GM23338 (cell line): ENCODE measurements at regions not wholly inside any gene's neighbourhood (a gene's known extent, or its start where the extent isn't known, plus 50 kb on each side); places are given as distances from the start of the nearest gene placed in this dataset.

Experiments
- ATAC-seq: fragments of 200-7000 bp; cut with Tn5 transposase; 3 replicates; pipeline ENCODE4 v1.9.1; 2020
- DNase-seq: peaks from one replicate; pipeline ENCODE4 v3.0.0-alpha.2; 2015; ENCODE audit warnings: low spot score
- H2AFZ ChIP-seq: fragments of 200-600 bp; sonication (generic); 2 replicates; pipeline ENCODE4 v1.8.0; 2016; ENCODE audit warnings: antibody characterized with exemption, mild to moderate bottlenecking, moderate library complexity
- H3F3A ChIP-seq: fragments of 200-600 bp; sonication (generic); replicated peaks from 2 replicates; pipeline ENCODE4 v1.8.0; 2017; ENCODE audit warnings: antibody characterized with exemption, mixed run types, low read depth
- H3K27ac ChIP-seq: fragments of 200-600 bp; sonication (generic); 2 replicates; pipeline ENCODE4 v1.6.1; 2016; ENCODE audit warnings: low read depth
- H3K27me3 ChIP-seq: fragments of 200-600 bp; sonication (generic); 2 replicates; pipeline ENCODE4 v1.8.0; 2016; ENCODE audit warnings: mild to moderate bottlenecking, mixed run types, moderate library complexity; ENCODE audit not compliant: insufficient read depth
- H3K36me3 ChIP-seq: fragments of 200-600 bp; sonication (generic); 2 replicates; pipeline ENCODE4 v1.8.0; 2016; ENCODE audit warnings: mild to moderate bottlenecking; ENCODE audit not compliant: insufficient read depth
- H3K4me1 ChIP-seq: fragments of 200-600 bp; sonication (generic); 2 replicates; pipeline ENCODE4 v1.8.0; 2016; ENCODE audit warnings: mild to moderate bottlenecking, moderate library complexity; ENCODE audit not compliant: insufficient read depth
- H3K4me2 ChIP-seq: fragments of 200-600 bp; sonication (generic); 2 replicates; pipeline ENCODE4 v1.7.1; 2017; ENCODE audit warnings: mixed run types
- H3K4me3 ChIP-seq: fragments of 200-600 bp; sonication (generic); 2 replicates; pipeline ENCODE4 v1.6.1; 2016; ENCODE audit warnings: mixed run types
- H3K79me2 ChIP-seq: fragments of 200-600 bp; sonication (generic); replicated peaks from 2 replicates; pipeline ENCODE4 v1.8.0; 2017; ENCODE audit warnings: mild to moderate bottlenecking; ENCODE audit not compliant: insufficient read depth
- H3K9me2 ChIP-seq: fragments of 200-600 bp; sonication (generic); 2 replicates; pipeline ENCODE4 v1.8.0; 2017; ENCODE audit not compliant: insufficient read depth
- H4K20me1 ChIP-seq: fragments of 200-600 bp; sonication (generic); replicated peaks from 2 replicates; pipeline ENCODE4 v1.8.0; 2017; ENCODE audit warnings: mild to moderate bottlenecking; ENCODE audit not compliant: insufficient read depth
- H3K27ac Mint-ChIP-seq: 2 replicates; pipeline ENCODE4 v1.8.0; 2020; ENCODE audit warnings: inconsistent platforms, mild to moderate bottlenecking, moderate library complexity, mixed read lengths
- H3K27me3 Mint-ChIP-seq: 3 replicates; pipeline ENCODE4 v1.8.0; 2022; ENCODE audit warnings: low read depth, mild to moderate bottlenecking, moderate library complexity, mixed read lengths, inconsistent platforms; ENCODE audit not compliant: insufficient read depth, poor library complexity
- H3K36me3 Mint-ChIP-seq: 3 replicates; pipeline ENCODE4 v1.8.0; 2021; ENCODE audit warnings: low read depth, mild to moderate bottlenecking, inconsistent platforms, moderate library complexity, mixed read lengths
- H3K4me1 Mint-ChIP-seq: 3 replicates; pipeline ENCODE4 v1.8.0; 2020; ENCODE audit warnings: mild to moderate bottlenecking, inconsistent platforms, mixed read lengths
- H3K4me3 Mint-ChIP-seq: 3 replicates; pipeline ENCODE4 v1.8.0; 2021; ENCODE audit warnings: moderate library complexity, mild to moderate bottlenecking, inconsistent platforms, mixed read lengths
- H3K9me3 Mint-ChIP-seq: 3 replicates; pipeline ENCODE4 v1.8.0; 2020; ENCODE audit warnings: moderate library complexity, mild to moderate bottlenecking, inconsistent platforms, mixed read lengths
- CREB1 ChIP-seq: fragments of 250-450 bp; sonication (Bioruptor Pico); IDR thresholded peaks from 2 replicates; pipeline ENCODE4 v1.5.0; 2020; ENCODE audit warnings: low read depth, mild to moderate bottlenecking, moderate library complexity
- EZH2 ChIP-seq: fragments of 200-600 bp; sonication (generic); IDR thresholded peaks from one replicate; pipeline ENCODE4 v1.8.0; 2017; ENCODE audit warnings: antibody characterized with exemption, mild to moderate bottlenecking, low read depth; ENCODE audit not compliant: unreplicated experiment
- EZH2phosphoT487 ChIP-seq: fragments of 200-600 bp; sonication (generic); IDR thresholded peaks from one replicate; pipeline ENCODE4 v1.8.1; 2018; ENCODE audit warnings: antibody characterized with exemption; ENCODE audit not compliant: unreplicated experiment
- JUNB ChIP-seq: IDR thresholded peaks from one replicate; pipeline ENCODE4 v1.6.1; 2016; ENCODE audit warnings: antibody characterized with exemption; ENCODE audit not compliant: unreplicated experiment
- NANOG ChIP-seq: IDR thresholded peaks from 2 replicates; pipeline ENCODE4 v1.6.1; 2016; ENCODE audit warnings: antibody characterized with exemption, borderline replicate concordance
- POLR2AphosphoS5 ChIP-seq: IDR thresholded peaks from 2 replicates; pipeline ENCODE4 v1.6.1; 2016; ENCODE audit warnings: antibody characterized with exemption, low read depth
- REST ChIP-seq: IDR thresholded peaks from one replicate; pipeline ENCODE4 v1.6.1; 2018; ENCODE audit warnings: antibody characterized with exemption; ENCODE audit not compliant: unreplicated experiment
- STAT1 ChIP-seq: IDR thresholded peaks from one replicate; pipeline ENCODE4 v1.6.1; 2016; ENCODE audit warnings: antibody characterized with exemption; ENCODE audit not compliant: unreplicated experiment
- ZNF114 ChIP-seq: fragments of 250-450 bp; sonication (Bioruptor Pico); IDR thresholded peaks from 2 replicates; pipeline ENCODE4 v1.5.0; 2020; ENCODE audit warnings: mild to moderate bottlenecking, moderate library complexity
- ZNF331 ChIP-seq: fragments of 250-450 bp; sonication (Bioruptor Pico); IDR thresholded peaks from 2 replicates; pipeline ENCODE4 v1.5.0; 2020; ENCODE audit warnings: low read depth, mild to moderate bottlenecking, moderate library complexity
- ZNF462 ChIP-seq: fragments of 250-450 bp; sonication (Bioruptor Pico); IDR thresholded peaks from 2 replicates; pipeline ENCODE4 v1.5.0; 2020; ENCODE audit warnings: mild to moderate bottlenecking, moderate library complexity
- TF ChIP-seq, protein P1 (sequence below): IDR thresholded peaks from 2 replicates; pipeline ENCODE4 v1.6.1; 2016; ENCODE audit warnings: antibody characterized with exemption
- TF ChIP-seq, protein P2 (sequence below), 2 experiments: fragments of 200-600 bp in 1 of 2; sonication (generic) in 1 of 2; conservative IDR thresholded peaks; 2 replicates each; pipeline versions ENCODE4 v1.5.1 to v1.6.1; 2016 to 2017; ENCODE audit warnings: antibody characterized with exemption in 2 of 2, low read depth in 2 of 2, mild to moderate bottlenecking in 2 of 2, moderate library complexity in 1 of 2

DNA sequence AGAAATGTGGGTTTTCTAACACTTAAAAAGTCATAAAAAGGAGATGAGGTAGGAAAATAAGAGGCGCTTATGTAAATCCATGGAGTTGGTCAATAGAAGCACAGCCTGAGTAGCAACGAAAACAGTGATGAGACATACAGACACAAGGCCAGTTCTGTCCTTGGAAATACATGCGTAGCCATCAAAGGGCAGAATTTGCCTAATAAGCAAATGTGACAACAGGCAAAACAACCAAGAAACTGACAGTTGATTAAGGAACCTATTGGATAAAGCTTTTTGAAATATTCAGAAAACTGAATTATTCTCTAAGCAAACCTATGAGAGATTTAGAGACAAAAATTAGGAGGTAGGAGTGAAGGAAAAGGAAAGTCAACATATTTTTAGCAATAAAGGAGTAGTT is 586.3 kb downstream of the PLCL1 start:
- H3K27me3 ChIP-seq: no peaks in the 10 kb centered on the region
- Mint-ChIP-seq H3K4me3 (no peak overlapping the region), H3K27me3 (peaks cover 2% of the 10 kb centered on the region), H3K9me3 (no peaks in the 10 kb centered on the region), H3K4me1 (no peaks in the 10 kb centered on the region), H3K27ac (no peak overlapping the region), H3K36me3 (no peaks in the 10 kb centered on the region)
- ATAC-seq (no peak), DNase-seq (no peak)
- no peak overlapping the region for H3K27ac ChIP-seq
- H3K4me1 ChIP-seq: no peaks in the 10 kb centered on the region
- no peaks in the 10 kb centered on the region for H4K20me1 ChIP-seq
- no peaks in the 10 kb centered on the region for H3K79me2 ChIP-seq
- no peak overlapping the region for H3K4me2 ChIP-seq
- H3K4me3 ChIP-seq: no peak overlapping the region
- H3K9me2 ChIP-seq: no peaks in the 10 kb centered on the region
- no peak overlapping the region for H2AFZ ChIP-seq
- H3K36me3 ChIP-seq: no peaks in the 10 kb centered on the region
- no peaks in the 10 kb centered on the region for H3F3A ChIP-seq
- TF ChIP-seq STAT1: no peak
- TF ChIP-seq JUNB: no peak
- TF ChIP-seq CREB1 (CRISPR knock-in tag): no peak
- TF ChIP-seq NANOG: no peak
- no peak for TF ChIP-seq REST
- no peak for TF ChIP-seq EZH2phosphoT487
- no peak for TF ChIP-seq ZNF462
- TF ChIP-seq, protein P1, sequence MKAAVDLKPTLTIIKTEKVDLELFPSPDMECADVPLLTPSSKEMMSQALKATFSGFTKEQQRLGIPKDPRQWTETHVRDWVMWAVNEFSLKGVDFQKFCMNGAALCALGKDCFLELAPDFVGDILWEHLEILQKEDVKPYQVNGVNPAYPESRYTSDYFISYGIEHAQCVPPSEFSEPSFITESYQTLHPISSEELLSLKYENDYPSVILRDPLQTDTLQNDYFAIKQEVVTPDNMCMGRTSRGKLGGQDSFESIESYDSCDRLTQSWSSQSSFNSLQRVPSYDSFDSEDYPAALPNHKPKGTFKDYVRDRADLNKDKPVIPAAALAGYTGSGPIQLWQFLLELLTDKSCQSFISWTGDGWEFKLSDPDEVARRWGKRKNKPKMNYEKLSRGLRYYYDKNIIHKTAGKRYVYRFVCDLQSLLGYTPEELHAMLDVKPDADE: no peak
- TF ChIP-seq POLR2AphosphoS5: no peak
- no peak for TF ChIP-seq ZNF114 (CRISPR knock-in tag)
- no peak for TF ChIP-seq ZNF331
- TF ChIP-seq, protein P2, sequence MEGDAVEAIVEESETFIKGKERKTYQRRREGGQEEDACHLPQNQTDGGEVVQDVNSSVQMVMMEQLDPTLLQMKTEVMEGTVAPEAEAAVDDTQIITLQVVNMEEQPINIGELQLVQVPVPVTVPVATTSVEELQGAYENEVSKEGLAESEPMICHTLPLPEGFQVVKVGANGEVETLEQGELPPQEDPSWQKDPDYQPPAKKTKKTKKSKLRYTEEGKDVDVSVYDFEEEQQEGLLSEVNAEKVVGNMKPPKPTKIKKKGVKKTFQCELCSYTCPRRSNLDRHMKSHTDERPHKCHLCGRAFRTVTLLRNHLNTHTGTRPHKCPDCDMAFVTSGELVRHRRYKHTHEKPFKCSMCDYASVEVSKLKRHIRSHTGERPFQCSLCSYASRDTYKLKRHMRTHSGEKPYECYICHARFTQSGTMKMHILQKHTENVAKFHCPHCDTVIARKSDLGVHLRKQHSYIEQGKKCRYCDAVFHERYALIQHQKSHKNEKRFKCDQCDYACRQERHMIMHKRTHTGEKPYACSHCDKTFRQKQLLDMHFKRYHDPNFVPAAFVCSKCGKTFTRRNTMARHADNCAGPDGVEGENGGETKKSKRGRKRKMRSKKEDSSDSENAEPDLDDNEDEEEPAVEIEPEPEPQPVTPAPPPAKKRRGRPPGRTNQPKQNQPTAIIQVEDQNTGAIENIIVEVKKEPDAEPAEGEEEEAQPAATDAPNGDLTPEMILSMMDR (conservative IDR thresholded peaks at IDR 0.05; ENCODE audit: low read depth in 2 of 2): no peak
- no peak for TF ChIP-seq EZH2
